ENCODE measurements at regions not wholly inside any gene's neighbourhood (a gene's known extent, or its start where the extent isn't known, plus 50 kb on each side); places are given as distances from the start of the nearest gene placed in this dataset.

DNA sequence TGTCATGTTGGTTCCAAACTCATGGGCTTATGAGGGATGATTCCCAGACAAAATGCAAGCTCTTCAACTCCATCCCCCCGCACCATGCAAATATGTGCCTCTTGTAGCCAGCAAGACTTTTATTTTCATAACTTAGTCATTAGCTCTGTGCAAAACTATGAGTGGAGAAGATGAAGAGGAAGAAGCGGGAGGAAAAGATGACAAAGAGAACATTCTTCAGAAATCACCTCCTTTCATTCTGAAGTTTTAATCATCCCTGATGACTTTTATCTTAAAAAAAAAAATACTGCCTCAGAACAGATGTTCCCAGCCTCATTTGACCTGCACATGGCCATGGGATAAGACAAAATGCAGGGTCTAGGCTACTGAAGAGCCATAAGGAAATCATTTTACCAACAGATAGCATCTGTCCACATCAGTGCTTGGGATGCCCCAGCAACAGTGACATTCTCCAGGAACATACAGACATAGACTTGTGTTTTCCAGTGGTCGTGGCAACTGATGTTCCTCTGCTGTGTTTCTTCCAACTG, 145.5 kb downstream of the WNT5A start:
- no peak for DNase-seq (ENCODE audit: low read depth)

DNA sequence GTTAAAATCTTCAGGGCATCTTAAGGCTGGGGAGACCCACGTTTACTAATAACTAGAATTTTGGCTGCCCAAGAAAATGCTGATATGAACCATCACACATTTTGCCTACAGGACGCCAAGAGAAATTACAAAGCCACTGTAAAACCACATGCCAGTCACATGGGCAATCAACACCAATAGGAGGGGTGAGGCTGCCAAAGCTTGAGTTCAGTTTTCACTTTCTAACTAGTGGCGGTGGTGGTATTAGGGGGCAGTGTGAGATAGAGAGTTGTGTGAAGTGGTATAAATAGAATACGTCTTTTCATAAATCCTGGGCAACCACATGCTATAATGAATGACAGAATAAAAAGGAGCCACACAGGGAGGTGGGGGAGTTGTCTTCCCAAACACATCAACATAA, 147.3 kb downstream of the WNT5A start:
- DNase-seq (ENCODE audit: low read depth) = no peak

DNA sequence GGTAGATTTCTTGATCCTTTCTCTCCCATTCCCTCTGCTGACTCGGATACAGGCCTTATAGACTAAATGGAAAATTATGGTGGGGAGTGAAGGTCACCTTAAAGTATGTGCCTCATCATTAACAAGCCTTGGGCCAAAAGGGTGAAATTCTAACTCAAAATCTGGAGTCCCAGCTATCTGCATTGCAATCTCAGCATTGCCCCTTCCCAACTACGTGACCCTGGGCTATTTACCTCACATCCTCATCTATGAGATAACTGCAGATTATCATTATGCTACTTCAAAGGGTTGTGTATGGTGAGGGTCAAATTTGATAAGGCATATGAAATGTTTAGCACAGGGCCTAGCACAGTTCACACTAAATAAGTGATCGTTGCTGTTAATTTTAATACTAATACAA, 147.7 kb downstream of the WNT5A start:
- no peak for DNase-seq (ENCODE audit: low read depth)

DNA sequence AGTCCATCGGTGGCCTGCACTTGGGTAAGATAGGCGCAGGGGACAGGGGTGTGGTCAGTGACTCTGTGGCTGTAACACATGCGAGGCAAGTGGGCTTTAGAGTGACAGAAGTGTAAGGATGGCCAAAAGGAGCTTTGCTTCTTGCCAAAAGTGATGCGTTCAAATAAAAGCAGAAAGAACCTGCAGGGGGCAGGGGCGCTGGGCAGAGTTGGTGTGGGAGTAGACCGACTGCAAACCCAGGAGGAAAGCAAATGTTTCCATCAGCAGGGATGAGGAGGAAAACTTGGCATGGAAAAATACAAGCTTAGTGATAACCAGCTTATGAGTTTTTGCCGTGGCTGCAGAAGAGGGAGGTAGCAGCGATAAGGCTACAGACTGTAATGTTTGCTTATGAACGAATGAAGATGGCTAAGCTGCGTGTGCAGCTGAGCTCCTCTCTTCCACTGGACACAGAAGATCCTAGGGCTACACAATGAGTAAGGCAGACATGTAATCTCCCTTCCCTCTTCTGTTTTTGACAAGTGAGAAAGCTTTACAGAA, 149.4 kb downstream of the WNT5A start:
- DNase-seq (ENCODE audit: low read depth) = no peak

DNA sequence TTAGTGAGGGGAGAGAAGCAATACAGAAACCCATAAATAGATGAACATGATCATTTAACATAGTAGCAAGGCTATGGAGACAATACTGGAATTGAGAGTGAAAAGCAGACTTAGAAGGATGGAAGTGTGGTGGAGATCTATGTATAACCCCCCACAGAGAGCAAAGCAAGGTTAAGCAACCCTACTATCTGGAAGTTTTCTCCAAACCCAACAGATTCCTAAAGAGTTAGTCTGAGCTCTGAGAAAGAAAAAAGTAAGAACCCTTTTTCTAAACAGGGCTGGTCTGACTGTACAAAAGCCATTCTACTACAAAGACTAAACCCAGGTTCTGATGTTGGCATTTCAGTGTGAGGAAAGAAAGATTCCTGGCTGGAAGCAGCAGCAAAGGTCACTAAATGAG, 153.2 kb downstream of the WNT5A start:
- no peak for DNase-seq (ENCODE audit: low read depth)

DNA sequence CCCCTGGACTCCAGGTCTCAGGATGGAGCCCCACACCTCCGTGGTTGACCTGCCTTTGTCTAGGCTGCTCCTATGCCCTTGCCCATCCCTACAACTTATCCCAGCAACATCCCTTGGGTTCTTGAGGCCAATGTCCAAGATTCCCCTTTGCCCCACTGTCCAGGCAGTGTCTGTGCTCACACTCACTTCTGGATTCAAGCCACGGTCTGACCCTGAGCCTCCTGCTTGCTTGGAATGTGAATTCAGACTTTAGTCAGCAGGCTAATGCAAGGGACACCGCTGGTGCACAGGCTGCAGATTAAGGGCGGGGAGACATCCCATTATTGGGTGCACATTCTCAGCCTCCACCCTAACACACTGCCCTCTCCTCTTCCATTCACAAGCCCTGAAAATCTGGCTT, 154.1 kb downstream of the WNT5A start:
- no peak for DNase-seq (ENCODE audit: low read depth)

DNA sequence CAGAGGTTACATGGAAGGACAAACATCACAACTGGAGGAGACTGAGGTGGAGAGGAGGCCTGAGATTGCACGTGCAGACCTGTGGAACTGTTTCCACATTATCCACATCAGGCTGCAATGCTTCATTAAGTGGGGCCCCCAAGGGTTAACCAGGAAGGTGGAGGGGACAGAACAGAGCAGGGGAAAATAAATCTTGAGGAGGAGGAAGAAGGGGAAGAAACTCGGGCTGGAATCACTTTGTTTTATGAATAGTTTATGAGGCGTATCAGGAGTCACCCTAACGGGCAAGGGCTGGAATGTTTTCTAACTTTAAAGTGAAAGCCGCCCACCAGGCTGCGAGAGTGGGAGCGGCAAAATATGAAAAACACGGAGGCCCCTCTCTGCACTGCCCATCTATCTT, 154.9 kb downstream of the WNT5A start:
- DNase-seq (ENCODE audit: low read depth) = no peak

DNA sequence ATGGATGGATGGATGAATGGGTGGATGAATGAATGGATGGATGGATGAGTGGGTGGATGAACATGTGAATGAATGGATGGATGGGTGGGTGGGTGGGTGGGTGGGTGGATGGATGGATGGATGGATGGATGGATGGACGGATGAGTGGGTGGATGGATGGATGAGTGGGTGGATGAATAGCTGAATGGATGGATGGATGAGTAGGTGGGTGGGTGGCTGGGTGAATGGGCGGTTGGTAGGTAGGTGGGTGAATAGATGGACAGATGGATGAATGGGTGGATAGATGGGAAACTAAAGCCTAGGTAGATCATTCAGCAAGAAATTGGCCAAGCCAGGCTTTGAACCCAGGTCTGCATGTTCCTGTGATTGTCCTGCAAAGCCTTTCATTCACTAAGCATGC, 155.6 kb downstream of the WNT5A start:
- DNase-seq (ENCODE audit: low read depth) = no peak

DNA sequence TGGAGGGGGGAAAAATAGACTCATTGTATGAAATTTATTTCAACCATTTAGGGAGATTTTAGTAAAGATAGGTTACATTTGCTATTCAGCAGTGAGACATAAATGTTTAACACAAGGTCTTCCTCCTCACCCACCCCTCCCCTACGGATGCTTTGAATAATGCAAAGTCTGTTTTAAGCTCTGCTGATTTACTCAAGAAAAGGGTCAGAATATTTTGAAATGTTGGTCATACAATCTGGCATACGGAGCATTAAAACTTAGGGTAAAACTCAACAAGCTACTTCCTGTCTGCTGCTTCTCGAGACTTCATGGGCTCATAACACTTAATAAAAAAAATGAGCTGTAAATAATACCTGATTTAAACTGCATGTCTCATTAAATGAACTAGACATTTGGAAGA, 156.3 kb downstream of the WNT5A start:
- no peak for DNase-seq (ENCODE audit: low read depth)

DNA sequence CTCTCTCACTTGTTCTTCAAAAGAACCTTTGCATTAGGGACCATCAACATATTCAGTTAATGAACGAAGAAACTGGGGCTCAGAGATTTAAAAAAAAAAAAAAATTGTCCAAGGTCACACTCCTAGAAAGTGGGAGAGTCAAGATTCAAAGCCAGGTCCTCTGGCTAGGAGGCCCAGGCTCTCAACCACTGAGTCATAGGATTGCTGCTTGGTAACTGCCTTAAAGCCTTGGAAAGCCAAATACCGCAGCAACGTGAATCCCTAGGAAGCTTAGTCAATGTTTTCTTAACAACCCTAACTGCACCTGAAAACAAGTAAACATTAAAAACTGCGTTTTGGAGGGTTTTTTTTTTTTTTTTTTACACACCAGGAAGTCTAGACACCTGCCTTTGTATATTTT, 156.8 kb downstream of the WNT5A start:
- peak; percentile 87 for DNase-seq (ENCODE audit: low read depth)

DNA sequence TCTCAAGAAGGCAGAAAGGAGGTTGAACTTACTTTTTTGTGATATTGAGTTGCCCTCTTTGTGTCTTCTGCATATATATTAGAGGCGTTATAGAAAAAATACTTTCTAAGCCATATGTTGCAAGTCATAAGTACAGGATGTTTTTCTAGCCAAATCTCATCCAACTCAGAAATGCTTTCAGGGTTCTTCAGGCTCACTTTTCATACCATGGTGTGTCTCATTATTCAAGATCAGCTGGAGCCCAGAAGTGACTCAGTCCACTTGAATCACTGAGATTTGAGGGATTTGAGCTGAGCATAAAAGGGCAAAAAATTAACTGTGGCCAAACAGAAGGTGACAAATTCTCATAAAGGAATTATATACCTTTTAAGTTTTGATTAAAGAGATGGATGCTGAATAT, 157.3 kb downstream of the WNT5A start:
- peak; percentile 84 for DNase-seq (ENCODE audit: low read depth)

DNA sequence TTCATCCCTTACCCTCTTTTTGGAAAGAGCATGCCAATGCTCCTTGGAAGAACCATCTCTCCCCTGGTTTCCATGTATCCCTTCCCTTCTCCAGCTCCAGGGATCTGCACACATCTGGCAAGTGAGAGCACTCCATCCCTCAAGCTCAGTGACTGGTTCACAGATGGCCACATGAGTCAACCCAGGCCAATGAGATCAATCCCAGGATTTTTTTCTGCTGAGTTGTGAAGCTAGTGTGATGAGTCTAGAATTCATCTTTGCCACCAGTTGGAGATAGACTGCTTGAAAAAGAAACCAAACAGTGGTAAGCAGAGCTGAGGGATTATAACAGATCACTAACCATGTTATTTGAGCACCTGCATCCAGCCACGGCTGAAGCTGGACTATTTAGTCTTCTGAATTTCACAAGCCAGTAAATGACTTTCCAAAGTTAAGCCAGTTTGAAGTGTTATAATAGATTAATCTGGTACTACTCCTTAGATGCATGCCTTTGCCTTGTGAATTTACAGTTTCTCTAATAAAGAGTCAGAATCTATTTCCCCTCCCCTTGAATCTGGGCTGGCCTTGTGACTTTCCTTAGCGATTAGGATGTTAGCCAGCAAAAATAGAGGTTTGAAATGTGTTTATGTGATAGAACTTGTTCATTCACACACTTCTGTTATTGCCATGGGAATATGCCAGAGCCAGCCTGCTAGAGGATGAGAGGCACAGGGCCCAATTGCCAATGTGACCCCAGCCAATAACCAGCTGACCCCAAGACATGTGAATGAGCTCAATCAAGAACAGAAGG, 159.8 kb downstream of the WNT5A start:
- DNase-seq (ENCODE audit: low read depth) = no peak

DNA sequence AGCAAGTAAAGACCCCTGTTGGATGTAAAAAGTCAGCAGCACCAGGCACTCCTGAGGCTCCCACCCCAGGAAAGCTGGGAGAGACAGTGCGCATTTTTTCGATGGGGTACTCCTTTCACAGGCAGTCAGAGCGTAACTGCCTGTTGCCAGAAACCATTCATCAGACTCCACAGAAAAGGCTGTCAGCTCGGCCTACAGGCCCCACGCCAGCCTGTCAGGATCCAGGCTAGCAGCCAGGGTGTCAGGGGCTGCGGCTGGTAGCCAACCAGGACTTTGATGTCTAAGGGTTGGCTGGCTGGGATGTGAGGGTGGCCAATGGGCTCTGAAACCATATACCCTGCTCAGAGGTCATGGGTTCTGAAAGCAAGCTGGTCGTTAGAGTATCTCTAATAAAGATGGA, 164.5 kb downstream of the WNT5A start:
- no peak for DNase-seq (ENCODE audit: low read depth)

DNA sequence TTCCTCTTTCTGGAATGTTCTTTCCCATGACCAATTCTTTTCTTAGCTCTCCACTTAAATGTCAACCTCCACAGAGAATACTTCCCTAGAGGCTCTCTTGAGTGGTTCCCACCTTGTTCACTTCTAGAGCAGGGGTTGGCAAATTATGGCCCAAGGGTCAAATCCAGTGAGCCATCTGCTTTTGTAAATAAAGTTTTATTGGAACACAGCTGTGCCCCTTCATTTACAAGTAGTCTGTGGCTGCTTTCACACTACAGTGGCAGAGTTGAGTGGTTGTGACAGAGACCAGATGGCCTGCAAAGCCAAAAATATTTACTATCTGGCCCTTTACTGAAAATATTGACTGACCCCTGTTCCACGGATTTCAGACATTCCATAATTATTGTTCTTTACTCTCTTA, 166.2 kb downstream of the WNT5A start:
- no peak for DNase-seq (ENCODE audit: low read depth)

DNA sequence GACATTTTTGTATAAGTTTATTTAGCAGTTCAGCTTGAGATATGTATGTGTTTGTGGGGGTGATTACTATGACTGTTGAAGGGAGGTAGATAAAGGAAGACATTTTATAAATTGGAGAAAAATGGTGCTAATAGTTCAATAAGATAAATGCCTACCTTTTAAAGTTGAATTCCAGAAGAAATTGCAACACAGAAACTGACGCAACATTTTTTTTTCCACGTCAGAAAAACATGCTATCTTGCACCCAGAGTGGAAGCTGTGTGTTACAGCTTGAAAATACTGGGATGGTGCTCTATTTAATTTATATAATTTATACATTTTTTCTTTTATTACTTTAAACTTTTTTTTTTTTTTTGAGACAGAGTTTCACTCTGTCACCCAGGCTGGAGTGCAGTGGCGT, 171.7 kb downstream of the WNT5A start:
- no peak for DNase-seq (ENCODE audit: low read depth)

DNA sequence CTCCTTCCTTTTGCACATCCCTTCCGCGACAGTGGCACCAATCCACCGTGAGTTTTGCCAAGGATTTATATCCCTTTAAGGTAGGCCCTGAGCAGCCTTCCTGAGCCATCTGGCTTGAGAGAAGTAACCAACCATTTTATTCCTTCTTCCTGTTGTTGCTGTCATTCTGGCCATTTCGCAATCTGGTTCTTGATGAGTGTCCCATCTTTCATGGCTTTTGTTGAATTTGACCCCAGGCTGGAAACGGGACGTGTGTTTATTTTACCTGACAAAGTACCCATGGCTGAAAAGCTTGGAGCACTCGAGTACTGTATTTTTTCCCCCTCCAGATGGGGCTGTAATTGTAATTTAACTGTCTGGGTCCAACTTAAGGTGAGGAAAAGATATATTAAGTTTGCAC, 173.4 kb downstream of the WNT5A start:
- no peak for DNase-seq (ENCODE audit: low read depth)

DNA sequence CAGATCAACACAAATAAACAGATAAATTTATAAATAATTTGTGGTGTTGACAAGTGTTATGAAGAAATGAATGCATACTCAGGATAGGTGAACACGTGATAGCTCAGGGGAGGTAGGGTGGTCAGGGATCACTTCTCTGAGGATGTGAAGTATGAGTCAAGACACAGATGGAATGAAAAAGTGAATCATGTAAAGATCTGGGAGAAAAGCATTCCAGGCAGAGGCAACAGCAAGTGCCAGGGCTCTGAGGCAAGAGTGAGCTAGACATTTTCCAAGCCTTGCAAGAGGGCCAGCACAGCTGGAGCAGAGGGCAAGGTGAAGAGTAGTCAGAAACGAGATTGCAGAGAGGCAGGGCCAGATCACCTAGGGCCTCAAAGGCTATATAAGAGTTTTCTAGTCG, 177.8 kb downstream of the WNT5A start:
- DNase-seq (ENCODE audit: low read depth) = no peak

DNA sequence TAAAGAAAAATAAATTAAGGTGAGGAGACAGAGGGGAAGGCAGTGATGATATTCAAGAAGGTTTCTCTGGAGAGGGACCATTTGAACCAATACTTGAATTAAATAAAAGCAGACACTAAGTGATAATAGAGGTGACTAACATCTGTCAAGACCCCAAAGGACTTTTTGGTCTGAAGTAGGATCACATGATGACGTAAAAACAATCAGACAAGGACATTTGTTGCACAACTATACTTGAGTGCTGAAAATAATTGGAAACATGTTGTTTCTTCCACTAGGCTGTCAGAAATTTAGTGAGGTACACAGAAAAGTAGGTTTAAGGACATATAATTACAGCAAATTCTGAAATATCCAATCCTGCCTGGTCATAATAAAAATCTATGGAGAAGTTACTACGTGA, 179.5 kb downstream of the WNT5A start:
- DNase-seq (ENCODE audit: low read depth) = peak; percentile 46

DNA sequence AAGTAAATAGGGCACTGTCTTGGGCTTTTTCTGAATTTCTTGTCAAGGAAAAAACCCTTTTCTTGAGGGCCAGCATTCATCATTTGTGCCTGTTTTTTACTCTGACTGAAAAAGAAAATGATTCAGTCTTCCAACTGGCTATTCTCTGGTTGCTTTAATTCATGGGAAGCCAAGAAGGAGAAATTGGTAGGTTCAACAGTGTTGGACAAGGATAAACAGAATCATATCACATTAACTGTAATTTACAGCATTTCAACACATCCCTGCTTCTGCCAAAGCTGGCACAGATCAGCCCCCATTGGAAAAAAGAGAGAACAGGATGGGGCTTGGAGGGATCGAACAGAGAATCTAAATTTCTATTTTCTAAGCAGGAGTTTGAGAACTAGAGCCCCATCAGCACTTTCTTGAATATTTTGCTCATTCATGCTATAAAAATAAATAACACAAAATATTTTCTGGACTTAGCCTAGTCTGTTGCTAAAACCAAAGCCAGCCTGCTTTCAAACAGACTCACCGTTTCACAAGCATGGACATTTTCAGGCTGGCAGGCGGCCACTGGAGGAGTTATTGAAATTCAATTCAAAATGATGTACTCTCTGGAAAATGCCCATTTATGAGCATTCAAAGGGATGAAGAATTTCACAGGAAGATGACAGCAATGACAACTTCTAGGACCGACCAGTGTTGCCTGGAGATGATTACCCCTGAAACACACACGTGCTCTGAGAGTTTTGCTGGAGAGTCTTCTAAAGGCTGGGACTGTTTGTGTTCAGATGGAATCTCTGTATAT, 181.2 kb downstream of the WNT5A start:
- DNase-seq (ENCODE audit: low read depth) = peak; percentile 31

DNA sequence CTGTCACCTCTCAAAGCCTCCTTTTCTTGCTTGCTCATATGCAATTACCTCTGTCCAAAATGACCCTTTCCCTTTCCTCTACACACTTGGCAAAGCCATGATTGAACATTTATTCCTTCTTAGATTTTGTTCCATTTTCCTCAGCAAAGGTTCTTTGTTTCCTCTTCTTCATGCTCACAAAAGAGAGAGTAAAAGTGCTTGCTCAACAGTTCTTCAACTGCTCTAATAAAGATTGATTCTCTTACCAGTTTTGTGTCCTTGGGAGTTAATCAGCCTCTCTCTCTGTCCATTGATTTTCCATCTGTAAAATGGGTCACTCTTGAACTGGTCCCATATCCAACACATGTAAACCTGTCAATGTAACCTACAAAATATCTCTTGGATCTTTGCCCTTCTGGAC, 186.4 kb downstream of the WNT5A start:
- DNase-seq (ENCODE audit: low read depth) = no peak

DNA sequence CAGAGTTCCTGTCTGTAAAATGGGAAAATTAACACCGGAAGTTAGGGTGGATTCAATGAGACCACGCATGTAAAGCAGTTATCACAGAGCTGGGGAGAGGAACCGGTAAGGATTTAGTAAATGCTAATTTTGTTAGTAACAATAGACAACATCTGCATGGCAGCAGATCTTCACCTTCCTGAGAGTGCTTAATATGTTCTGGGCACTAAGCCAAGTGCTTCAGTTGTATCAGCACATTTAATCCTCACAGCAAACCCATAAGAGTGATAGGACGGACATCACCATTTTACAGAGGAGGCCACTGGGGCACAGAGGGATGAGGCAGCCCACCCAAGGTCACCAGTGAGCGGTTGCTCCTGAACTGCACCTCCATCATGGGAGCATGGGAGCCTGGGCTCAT, 189.4 kb downstream of the WNT5A start:
- DNase-seq (ENCODE audit: low read depth) = no peak

DNA sequence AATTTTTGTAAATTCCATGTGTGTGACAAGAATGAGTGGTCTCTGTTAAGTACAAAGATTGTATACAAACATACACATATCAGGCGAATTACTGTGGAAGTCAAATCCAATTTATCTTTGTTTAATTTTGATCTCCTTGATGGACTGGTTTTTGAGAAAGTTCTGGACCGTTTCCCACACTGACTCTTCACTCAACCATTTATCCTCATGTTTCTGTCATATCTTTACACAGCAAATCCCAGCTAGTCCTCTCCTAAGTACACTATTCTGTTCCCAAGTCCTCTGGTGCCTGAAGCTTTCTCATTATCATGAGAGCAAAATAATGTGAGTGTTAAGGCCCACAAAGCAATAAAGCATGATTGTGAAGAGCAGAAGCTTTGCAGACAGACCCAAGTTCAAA, 189.9 kb downstream of the WNT5A start:
- no peak for DNase-seq (ENCODE audit: low read depth)

DNA sequence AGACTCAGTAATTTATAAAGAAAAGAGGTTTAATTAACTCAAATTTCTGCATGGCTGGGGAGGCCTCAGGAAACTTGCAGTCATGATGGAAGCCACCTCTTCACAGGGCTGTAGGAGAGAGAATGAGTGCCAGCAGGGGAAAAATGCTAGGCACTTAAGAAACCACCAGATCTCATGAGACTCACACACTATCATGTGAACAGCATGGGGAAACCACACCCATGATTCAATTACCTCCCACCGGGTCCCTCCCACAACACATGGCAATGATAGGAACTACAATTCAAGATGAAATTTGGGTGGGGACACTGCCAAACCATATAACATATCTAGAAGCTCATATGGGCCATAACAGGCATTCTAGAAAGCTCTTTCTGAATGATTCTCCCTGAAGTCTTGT, 190.3 kb downstream of the WNT5A start:
- peak; percentile 42 for DNase-seq (ENCODE audit: low read depth)
